NT2/D1 (cell line): ENCODE measurements at regions not wholly inside any gene's neighbourhood (a gene's known extent, or its start where the extent isn't known, plus 50 kb on each side); places are given as distances from the start of the nearest gene placed in this dataset.
A peak's percentile ranks its signal among the peaks of the same experiment; 100 is the strongest.

ENCODE experiments used
- DNase-seq: peaks from one replicate; pipeline ENCODE4 v3.0.0-alpha.2; 2011; ENCODE audit warnings: low read depth, low spot score
- H3K27me3 ChIP-seq: 2 replicates; pipeline ENCODE4 v1.6.0; 2011; ENCODE audit warnings: mild to moderate bottlenecking; ENCODE audit not compliant: insufficient read length, insufficient read depth
- H3K36me3 ChIP-seq: 2 replicates; pipeline ENCODE4 v1.6.1; 2011; ENCODE audit warnings: mild to moderate bottlenecking, low read length, mixed read lengths; ENCODE audit not compliant: insufficient read depth, insufficient read length
- H3K4me1 ChIP-seq: 2 replicates; pipeline ENCODE4 v1.5.1; 2011; ENCODE audit not compliant: insufficient read depth, insufficient read length
- H3K4me3 ChIP-seq: 2 replicates; pipeline ENCODE4 v1.5.1; 2011; ENCODE audit warnings: low read depth; ENCODE audit not compliant: insufficient read length
- H3K9ac ChIP-seq: 2 replicates; pipeline ENCODE4 v1.6.0; 2011; ENCODE audit warnings: low read depth; ENCODE audit not compliant: insufficient read length
- H3K9me3 ChIP-seq: 2 replicates; pipeline ENCODE4 v1.5.1; 2011; ENCODE audit warnings: mild to moderate bottlenecking, low read length; ENCODE audit not compliant: insufficient read depth
- SUZ12 ChIP-seq: IDR thresholded peaks from 2 replicates; pipeline ENCODE4 v1.6.1; 2011; ENCODE audit not compliant: insufficient read length, insufficient read depth; ENCODE audit errors: extremely low read depth
- YY1 ChIP-seq: IDR thresholded peaks from 2 replicates; pipeline ENCODE4 v1.6.1; 2011; ENCODE audit not compliant: insufficient read length, insufficient read depth
- ZNF274 ChIP-seq: IDR thresholded peaks from 2 replicates; pipeline ENCODE4 v1.6.1; 2011; ENCODE audit warnings: mild to moderate bottlenecking, low read depth, low read length

- no peak overlapping the region for H3K4me3 ChIP-seq
- no peaks in the 10 kb centered on the region for H3K36me3 ChIP-seq
- H3K9me3 ChIP-seq = peaks cover 50% of the 10 kb centered on the region
- H3K4me1 ChIP-seq = no peaks in the 10 kb centered on the region
- no peaks in the 10 kb centered on the region for H3K27me3 ChIP-seq
- DNase-seq = no peak
- no peak overlapping the region for H3K9ac ChIP-seq
- TF ChIP-seq YY1 (no peak), ZNF274 (no peak), SUZ12 (no peak)
These were observed 327.7 kb downstream of the DHX35 start for GRCh38 chr20:39289831-39290230.

GRCh38 chr20:39289316-39289715 is 327.2 kb downstream of the DHX35 start:
- H3K9ac ChIP-seq = no peak overlapping the region
- no peaks in the 10 kb centered on the region for H3K27me3 ChIP-seq
- TF ChIP-seq ZNF274 (no peak), YY1 (no peak), SUZ12 (no peak)
- peaks cover 50% of the 10 kb centered on the region for H3K9me3 ChIP-seq
- no peaks in the 10 kb centered on the region for H3K36me3 ChIP-seq
- no peak for DNase-seq
- no peak overlapping the region for H3K4me3 ChIP-seq
- no peaks in the 10 kb centered on the region for H3K4me1 ChIP-seq

- Histone ChIP-seq H3K27me3 (peaks cover 34% of the 10 kb centered on the region), H3K9ac (no peak overlapping the region), H3K36me3 (no peaks in the 10 kb centered on the region), H3K4me3 (no peak overlapping the region), H3K9me3 (peaks cover 15% of the 10 kb centered on the region), H3K4me1 (peaks cover 6% of the 10 kb centered on the region)
- no peak for TF ChIP-seq SUZ12
- TF ChIP-seq YY1 = no peak
- TF ChIP-seq ZNF274 = no peak
- DNase-seq = no peak
These were observed 321.3 kb downstream of the DHX35 start for GRCh38 chr20:39283464-39283863.

GRCh38 chr20:39282619-39283092 is 320.5 kb downstream of the DHX35 start:
- H3K4me1 ChIP-seq = peaks cover 6% of the 10 kb centered on the region
- TF ChIP-seq SUZ12 = no peak
- TF ChIP-seq YY1 = no peak
- TF ChIP-seq ZNF274 = no peak
- H3K36me3 ChIP-seq = no peaks in the 10 kb centered on the region
- H3K4me3 ChIP-seq = no peak overlapping the region
- H3K9ac ChIP-seq = no peak overlapping the region
- peaks cover 7% of the 10 kb centered on the region; the same call in 1 of the 2 replicates for H3K9me3 ChIP-seq
- peaks cover 34% of the 10 kb centered on the region for H3K27me3 ChIP-seq
- DNase-seq = peak; percentile 78

GRCh38 chr20:39280875-39281274 is 318.7 kb downstream of the DHX35 start:
- Histone ChIP-seq H3K4me3 (no peak overlapping the region), H3K9ac (no peak overlapping the region), H3K36me3 (no peaks in the 10 kb centered on the region), H3K27me3 (peaks cover 34% of the 10 kb centered on the region), H3K4me1 (peaks cover 6% of the 10 kb centered on the region), H3K9me3 (peaks cover 11% of the 10 kb centered on the region; the same call in 1 of the 2 replicates)
- no peak for DNase-seq
- TF ChIP-seq YY1 = no peak
- TF ChIP-seq SUZ12 = no peak
- no peak for TF ChIP-seq ZNF274

GRCh38 chr20:39278230-39278788 is 316.2 kb downstream of the DHX35 start:
- peaks cover 12% of the 10 kb centered on the region; the same call in 1 of the 2 replicates for H3K9me3 ChIP-seq
- no peak overlapping the region for H3K4me3 ChIP-seq
- no peak for TF ChIP-seq SUZ12
- TF ChIP-seq ZNF274 = no peak
- TF ChIP-seq YY1 = no peak
- no peak for DNase-seq
- H3K27me3 ChIP-seq = peaks cover 29% of the 10 kb centered on the region
- H3K4me1 ChIP-seq = peaks cover 6% of the 10 kb centered on the region
- no peak overlapping the region for H3K9ac ChIP-seq
- H3K36me3 ChIP-seq = no peaks in the 10 kb centered on the region

GRCh38 chr20:39277185-39277584 is 315.0 kb downstream of the DHX35 start:
- Histone ChIP-seq H3K4me1 (no peaks in the 10 kb centered on the region), H3K36me3 (no peaks in the 10 kb centered on the region), H3K9ac (no peak overlapping the region), H3K4me3 (no peak overlapping the region), H3K27me3 (peaks cover 19% of the 10 kb centered on the region), H3K9me3 (peaks cover 12% of the 10 kb centered on the region; the same call in 1 of the 2 replicates)
- TF ChIP-seq SUZ12 (no peak), YY1 (no peak), ZNF274 (no peak)
- DNase-seq = no peak
